Activated CD4-positive, alpha-beta T cell treated with anti-CD3 and anti-CD28 coated beads, Interleukin-2, amount 50 U/mL, for 24 hours (primary cell): ENCODE measurements at regions not wholly inside any gene's neighbourhood (a gene's known extent, or its start where the extent isn't known, plus 50 kb on each side); places are given as distances from the start of the nearest gene placed in this dataset.
"Not testable (repeated sequence)": the region's sequence is repeated elsewhere in the genome, so short reads cannot be mapped to it uniquely, and the experiment has no call there.

Source experiments
- DNase-seq, 2 donors: peaks; one replicate each; pipeline ENCODE4 v3.0.0-alpha.2; 2020; ENCODE audit warnings: low read depth in 1 of 2, low spot score in 1 of 2

DNA sequence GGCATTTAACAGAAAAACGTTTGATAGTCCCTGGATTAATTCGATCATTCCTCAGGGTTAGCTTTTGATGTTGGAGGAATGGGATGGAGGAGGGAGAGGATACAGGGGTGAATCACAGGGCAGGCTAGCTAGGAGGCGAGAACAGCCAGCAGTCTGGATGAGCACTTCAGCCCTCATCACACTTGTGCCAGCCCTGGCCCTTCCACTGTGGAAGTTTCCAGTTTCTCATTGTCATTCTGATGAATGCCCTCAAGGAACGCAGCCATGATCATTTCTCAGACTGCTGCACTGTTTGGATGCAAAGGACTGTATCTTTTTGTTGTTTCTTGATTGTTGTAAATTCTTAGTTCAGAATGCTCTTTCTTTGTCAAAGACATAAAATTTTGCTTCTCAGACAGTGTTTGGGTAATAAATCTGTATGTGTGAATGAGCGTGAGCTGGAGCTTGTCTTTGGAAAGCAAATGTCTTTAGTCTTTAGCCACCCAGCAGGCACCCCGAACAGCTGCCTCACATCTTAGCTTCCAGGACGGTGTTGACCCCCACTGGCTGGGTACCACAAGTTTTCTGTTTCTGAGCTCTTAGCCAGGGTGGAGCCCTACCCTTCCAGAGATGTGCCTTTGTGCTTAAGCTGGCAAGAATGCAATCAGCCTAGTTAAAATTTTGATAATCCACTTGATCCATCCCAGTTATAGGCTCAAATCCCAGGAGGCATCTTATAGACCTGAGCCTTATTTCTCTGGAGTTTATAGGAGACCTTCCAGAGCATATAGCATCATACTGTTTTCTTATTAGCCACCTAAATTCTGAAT, 121.1 kb downstream of the PDCD6IP start:
- DNase-seq, result no peak

- DNase-seq, result no peak
These were observed 122.1 kb downstream of the PDCD6IP start for GRCh38 chr3:33920511-33920910.

- DNase-seq, result no peak
These were observed 123.2 kb downstream of the PDCD6IP start for GRCh38 chr3:33921608-33922007.

GRCh38 chr3:33926998-33927605, 128.7 kb downstream of the PDCD6IP start:
- DNase-seq, result no peak

DNA sequence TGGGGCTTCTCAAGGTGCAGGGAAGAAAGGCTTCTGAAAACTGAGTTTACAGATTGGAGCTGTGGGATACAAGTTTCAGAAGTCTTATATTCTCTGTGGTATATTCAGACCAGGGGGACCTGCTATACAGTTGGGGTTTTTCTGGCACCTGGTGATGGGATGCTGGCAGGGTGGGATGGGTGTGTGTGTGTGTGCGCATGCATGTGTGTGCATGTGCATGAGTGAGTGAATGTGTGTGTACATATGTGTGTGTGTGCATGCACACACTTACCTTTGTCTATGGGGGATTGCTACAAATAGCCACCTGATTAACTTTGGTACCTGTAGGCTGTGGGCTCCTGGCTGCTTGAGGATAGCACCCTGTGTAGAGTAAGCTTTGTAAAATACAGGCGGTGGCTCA, 131.4 kb downstream of the PDCD6IP start:
- no peak for DNase-seq

- no peak for DNase-seq
These were observed 133.1 kb downstream of the PDCD6IP start for GRCh38 chr3:33931512-33931911.

DNA sequence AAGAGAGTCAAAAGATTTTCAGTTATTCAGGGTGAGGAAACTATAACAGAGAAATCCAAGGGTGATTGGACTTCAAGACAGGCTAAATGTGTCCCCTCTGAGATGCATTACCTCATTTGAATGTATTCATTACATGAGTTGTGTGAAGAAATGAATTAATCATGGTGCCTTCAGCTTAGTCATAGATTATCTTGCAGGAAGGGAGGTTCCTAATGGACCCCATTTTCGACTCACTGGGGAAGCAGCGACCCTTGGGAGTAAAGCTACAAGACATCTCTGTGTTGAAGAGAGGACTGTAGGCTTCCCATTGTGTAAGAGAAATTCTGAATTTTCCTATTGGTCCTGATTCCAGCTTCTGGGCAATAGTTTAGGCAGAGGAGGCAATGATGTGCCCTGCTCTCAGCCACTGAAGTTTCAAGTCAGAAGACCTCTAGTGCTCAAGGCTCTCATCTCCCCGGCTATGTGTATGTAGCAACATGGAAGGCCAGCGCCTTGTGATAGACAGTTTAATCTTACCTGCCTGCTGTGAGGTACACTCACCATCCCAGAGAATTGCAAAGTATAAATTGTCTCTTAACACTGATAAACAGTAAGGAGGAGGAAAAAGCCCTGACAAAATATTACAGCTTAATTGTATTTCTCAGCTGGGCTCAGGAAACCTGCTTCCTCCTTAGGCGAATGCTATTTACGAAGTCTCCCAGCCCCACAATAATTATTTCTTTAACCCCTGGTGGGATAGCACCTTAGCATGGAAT, 133.8 kb downstream of the PDCD6IP start:
- no peak for DNase-seq

- no peak for DNase-seq
These were observed 137.9 kb downstream of the PDCD6IP start for GRCh38 chr3:33936171-33936920.

GRCh38 chr3:33936921-33937525, 138.6 kb downstream of the PDCD6IP start:
- no peak for DNase-seq

GRCh38 chr3:33937628-33938027, 139.2 kb downstream of the PDCD6IP start:
- DNase-seq, result no peak

DNA sequence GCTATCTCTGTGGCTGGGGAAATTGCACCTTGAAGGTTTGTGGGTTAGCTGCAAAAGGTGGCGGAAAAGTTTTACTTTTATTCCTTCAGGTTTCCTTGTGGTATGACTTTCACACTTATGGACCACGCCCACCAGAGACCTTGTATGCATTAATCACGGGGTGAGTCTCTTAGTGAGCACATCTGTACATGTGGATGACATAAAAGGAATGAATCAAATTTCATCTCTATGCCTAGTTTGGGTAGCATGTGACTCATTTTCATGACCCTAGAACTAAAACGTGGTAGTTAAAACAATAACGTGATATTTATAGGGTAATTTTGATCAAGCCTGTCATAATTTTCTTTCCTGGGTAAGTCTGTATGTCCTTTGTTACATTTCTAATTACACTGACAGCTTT, 141.7 kb downstream of the PDCD6IP start:
- DNase-seq, result no peak

DNA sequence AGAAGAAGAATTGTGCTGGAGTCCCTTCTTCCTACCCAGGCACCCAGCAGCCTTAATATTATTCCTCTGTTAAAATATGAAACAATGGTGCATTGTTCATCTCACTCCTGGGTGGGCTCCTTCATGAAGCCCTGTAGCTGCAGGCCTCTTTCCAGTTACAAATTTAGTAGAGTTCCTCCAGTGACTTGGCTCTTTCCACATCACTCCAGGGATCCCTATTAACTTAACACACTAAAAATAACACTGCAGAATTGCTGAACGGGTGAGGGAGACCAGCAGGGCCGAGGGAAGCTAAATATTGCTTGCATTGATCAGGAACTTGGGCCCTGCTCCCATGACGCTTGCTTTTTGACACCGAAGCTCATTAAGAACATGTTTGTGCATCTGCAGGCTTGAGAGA, 142.3 kb downstream of the PDCD6IP start:
- no peak for DNase-seq

DNA sequence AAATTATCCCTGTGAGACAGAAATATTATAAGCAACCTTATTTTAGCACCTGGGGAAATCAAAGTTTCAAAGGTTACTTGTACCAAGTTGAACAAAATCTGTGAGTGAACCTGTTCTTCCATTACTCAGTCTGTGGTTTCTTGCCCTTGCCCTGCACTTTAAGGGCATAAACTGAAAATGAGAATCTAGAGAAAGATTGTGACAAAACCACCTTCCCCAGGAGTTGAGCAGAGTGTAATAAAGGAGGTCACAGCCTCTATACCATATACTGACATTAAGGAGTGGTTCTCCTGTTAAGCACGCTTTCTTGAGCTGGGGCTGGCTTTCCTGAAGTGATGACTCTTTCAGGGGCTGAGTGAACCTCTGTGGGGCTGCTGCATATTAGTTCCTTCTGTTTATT, 143.4 kb downstream of the PDCD6IP start:
- no peak for DNase-seq

DNA sequence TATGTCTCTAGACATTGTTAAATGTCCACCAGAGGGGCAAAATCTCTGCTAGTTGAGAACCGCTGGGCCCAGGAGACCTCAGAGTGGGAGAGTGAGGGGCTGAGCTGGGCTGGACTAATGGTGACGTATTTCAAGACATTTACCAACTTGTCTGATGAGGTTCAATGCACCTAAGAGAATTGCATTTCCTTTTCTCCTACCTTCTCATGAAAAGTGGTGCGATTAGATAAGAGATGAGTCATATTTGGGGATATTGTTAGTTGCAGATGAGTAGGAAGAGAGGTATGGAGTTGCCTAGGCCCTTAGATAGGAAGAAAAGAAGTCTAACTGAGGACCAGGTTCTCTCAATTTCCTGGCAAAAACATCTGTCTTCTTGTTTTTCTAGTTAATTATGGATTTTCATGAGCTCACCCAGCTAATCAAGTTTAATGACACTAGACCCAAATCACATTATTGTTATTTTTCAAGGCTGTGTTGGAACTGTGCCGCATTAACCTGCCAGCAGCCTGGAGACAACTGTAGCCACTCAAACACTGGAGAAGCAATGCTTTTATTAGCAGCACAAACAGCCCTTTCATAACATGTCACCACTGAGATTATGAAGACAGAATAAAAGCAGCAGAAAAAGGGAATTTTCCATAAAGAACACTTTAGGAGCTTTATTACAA, 144.2 kb downstream of the PDCD6IP start:
- DNase-seq, result no peak

DNA sequence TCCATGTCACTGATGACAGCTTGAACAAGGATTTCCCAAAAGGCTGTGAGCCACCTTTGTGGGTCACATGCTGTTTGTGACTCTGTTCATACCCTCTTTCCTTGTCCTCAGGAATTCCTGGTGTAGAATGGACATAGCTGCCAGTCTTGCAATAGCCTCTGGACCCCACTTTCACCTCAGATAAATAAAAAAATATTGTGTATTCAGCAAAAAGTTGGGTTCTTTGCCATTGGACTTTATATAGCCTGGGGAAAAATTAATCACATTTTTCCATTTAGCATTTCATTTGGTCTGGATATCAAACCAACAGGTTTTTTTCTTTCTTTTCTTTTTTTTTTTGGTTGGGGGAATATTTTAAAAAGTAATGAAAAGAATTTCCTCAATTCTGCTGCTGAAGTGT, 144.8 kb downstream of the PDCD6IP start:
- DNase-seq, result no peak

DNA sequence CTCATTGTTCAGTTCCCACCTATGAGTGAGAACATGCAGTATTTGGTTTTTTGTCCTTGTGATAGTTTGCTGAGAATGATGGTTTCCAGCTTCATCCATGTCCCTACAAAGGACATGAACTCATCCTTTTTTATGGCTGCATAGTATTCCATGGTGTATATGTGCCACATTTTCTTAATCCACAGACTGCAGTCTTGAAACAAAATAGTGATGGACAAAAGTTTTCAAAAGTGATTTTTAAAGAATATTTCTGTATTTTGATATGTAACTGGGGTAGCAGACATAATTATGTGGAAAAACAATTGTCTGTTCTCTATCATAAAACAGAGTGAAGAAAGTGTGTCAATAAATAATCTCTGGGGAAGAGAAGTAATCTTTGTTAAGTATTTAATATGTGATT, 148.2 kb downstream of the PDCD6IP start:
- not testable (repeated sequence) for DNase-seq

- DNase-seq, result no peak
These were observed 149.1 kb downstream of the PDCD6IP start for GRCh38 chr3:33947272-33948195.

DNA sequence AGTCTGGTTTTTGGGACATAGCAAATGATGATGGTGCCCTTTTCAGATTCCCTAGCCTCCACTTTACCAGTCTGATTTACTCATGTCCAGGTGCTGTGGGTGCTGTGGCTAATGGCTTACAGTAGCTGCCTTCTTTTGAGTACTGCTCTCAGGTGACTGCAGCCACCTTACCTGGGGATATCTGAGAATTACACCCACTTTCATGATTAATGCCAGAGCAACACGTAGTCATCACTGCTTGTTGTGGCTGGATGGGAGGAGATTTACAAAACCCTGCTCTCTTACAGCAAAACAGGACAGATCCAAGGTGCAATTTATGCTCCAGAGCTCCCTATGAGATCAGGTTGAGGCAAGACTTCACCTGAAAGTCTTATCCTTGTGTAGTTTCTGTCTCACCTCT, 150.6 kb downstream of the PDCD6IP start:
- DNase-seq, result no peak

DNA sequence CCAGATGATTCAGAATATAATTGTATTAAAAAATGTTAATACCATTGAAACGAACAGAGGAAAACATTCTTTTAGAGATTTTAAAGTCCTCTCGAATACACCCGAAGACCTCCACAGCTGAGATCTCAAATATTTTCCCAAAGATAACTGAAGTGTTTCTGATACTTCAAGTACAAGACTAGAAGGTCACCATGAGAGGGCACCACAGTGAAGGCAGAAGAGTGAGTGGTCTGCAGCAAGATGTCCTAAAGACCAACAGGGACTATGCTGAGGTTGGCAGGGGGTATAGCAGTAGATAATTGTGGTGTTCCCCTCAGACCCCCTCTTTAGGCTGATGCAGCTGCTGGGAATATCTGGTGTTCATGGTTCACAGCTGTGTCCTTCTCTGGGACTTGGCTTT, 156.5 kb downstream of the PDCD6IP start:
- no peak for DNase-seq
